ENCODE measurements at regions not wholly inside any gene's neighbourhood (a gene's known extent, or its start where the extent isn't known, plus 50 kb on each side); places are given as distances from the start of the nearest gene placed in this dataset.

DNA sequence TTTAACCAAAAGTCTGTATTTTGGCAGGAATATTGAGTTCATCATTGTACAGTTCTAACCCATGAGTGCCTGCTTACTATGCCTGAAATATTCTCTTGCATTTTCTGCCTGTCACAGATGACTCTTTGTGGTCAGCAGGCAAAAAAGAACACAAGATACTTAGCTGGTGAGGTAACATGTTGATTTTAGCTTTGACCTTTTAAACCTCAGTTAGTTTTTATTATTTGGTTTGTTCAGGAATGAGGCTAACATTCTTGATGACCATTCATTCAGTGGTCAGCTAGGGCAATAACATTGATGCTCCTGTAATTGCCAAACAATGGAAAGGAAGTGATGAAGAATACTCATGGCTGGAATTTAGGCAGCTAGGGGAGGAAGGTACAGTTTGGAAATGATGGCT lies 491.2 kb downstream of the PIK3C3 start:
- POLR2A ChIA-PET: no interaction called here
- no peak for ATAC-seq
- Mint-ChIP-seq H3K4me1 (no peaks in the 10 kb centered on the region), H3K4me3 (no peak overlapping the region), H3K27me3 (peaks cover 0 to 1% (median 0%) of the 10 kb centered on the region in 5 donors), H3K36me3 (peaks cover 0 to 19% (median 0%) of the 10 kb centered on the region in 3 donors), H3K9me3 (peaks cover 11 to 27% (median 18%) of the 10 kb centered on the region in 9 donors), H3K27ac (no peak overlapping the region)
- no peak for DNase-seq

DNA sequence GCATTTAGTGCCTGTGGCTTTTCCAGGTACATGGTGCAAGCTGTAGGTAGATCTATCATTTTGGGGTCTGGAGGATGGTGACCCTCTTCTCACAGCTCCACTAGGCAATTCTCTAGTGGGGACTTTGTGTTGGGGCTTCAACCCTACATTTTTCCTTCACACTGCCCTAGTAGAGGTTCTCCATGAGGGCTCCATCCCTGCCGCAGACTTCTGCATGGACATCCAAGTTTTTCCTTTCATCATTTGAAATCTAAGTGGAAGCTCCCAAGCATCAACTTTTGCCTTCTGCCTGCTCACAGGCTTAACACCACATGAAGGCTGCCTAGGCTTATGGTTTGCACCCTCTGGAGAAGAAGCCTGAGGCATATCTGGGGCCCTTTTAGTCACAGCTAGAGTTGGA lies 492.7 kb downstream of the PIK3C3 start:
- POLR2A ChIA-PET: no interaction called here
- H3K27me3 Mint-ChIP-seq: peaks cover 0 to 1% (median 0%) of the 10 kb centered on the region in 5 donors
- H3K27ac Mint-ChIP-seq: no peak overlapping the region
- no peak for DNase-seq
- H3K36me3 Mint-ChIP-seq: peaks cover 0 to 19% (median 0%) of the 10 kb centered on the region in 3 donors
- H3K4me3 Mint-ChIP-seq: no peak overlapping the region
- no peak for ATAC-seq
- peaks cover 4 to 27% (median 16%) of the 10 kb centered on the region in 9 donors for H3K9me3 Mint-ChIP-seq
- no peaks in the 10 kb centered on the region for H3K4me1 Mint-ChIP-seq

DNA sequence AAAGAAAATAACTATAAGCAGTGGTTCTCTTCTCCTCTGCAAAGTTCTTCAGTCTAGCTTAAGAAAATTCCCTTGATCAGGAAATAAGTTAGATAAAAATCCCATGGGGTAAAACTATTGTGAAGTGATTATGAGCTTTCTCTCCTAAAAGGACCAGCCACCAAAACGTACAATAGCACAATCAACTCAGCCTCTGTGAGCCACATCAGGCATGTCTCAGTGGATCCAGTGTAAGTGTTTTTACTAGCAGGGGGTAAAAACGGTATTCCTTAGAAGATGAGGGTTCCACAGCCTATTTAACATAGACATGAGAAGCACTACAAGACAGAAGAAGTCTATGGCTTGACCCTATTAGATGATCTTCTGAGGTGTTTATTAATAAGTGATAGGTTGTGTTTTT lies 503.2 kb downstream of the PIK3C3 start:
- no peaks in the 10 kb centered on the region for H3K4me1 Mint-ChIP-seq
- no peak overlapping the region for H3K27ac Mint-ChIP-seq
- POLR2A ChIA-PET: no interaction called here
- ATAC-seq (no peak), DNase-seq (no peak)
- no peak overlapping the region for H3K4me3 Mint-ChIP-seq
- no peaks in the 10 kb centered on the region for H3K36me3 Mint-ChIP-seq
- peaks cover 0 to 3% (median 0%) of the 10 kb centered on the region in 9 donors for H3K9me3 Mint-ChIP-seq
- no peaks in the 10 kb centered on the region for H3K27me3 Mint-ChIP-seq

DNA sequence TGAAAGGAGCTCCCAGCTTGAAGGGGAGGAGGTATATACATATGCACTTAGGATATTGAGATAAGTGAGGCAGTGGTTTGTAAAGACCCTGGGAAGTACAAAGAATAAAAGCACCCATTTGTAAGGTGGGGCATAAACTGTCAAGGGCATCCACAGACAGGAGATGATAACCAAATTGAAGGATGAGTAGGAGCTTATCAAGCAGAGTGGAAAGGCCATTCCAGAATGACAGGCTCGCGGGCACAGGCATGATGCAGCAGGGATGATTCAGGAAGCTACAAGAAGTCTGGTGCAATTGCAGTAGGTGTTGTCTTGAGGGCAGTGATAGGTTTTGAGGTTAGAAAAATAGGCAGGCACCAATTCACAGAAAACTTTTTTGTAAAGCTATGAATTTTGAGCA lies 504.8 kb downstream of the PIK3C3 start:
- POLR2A ChIA-PET: no interaction called here
- Mint-ChIP-seq H3K9me3 (no peaks in the 10 kb centered on the region), H3K27ac (no peak overlapping the region), H3K4me3 (no peak overlapping the region), H3K36me3 (no peaks in the 10 kb centered on the region), H3K4me1 (no peaks in the 10 kb centered on the region), H3K27me3 (no peaks in the 10 kb centered on the region)
- no peak for DNase-seq
- no peak for ATAC-seq

DNA sequence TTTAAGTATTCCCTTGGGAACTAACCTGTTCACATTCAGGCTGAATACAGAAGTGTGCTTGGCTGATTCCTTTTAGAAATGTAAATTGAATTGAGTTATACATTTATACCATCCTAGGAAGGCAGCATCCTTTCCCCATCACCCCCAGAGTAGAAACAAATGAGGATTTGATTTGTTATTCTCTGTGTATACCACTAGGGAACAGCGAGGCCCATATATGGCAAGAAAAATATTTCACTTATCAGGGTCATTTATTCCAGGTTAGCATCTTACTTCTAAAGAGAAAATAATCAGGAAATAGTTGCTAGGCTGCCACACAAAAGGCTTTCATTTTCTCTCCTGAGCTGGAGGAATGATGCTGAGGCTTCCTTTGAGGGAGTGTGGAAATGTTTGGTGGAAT lies 516.9 kb downstream of the PIK3C3 start:
- POLR2A ChIA-PET: no interaction called here
- H3K36me3 Mint-ChIP-seq: no peaks in the 10 kb centered on the region
- no peak overlapping the region for H3K27ac Mint-ChIP-seq
- ATAC-seq (no peak), DNase-seq (no peak)
- H3K4me3 Mint-ChIP-seq: no peak overlapping the region
- no peaks in the 10 kb centered on the region for H3K27me3 Mint-ChIP-seq
- H3K4me1 Mint-ChIP-seq: no peaks in the 10 kb centered on the region
- H3K9me3 Mint-ChIP-seq: no peaks in the 10 kb centered on the region

DNA sequence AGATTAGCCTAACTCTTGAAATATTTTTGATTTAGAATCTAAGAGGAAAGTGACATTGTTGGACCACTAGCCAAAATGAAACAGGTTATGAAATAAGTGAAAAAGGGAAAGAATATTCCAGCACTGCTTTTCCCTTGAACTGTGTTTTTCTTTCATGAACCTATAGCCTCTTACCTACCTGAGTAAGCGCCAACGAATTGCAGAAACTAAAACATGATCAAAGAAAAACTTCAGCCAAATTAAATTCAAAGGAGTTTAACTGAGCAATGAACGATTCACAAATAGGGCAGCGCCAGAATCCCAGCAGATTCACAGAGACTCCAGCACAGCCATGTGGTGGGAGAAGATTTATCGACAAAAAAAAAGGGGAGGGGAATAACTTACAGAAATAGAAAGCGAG lies 518.6 kb downstream of the PIK3C3 start:
- ATAC-seq (no peak), DNase-seq (no peak)
- no peaks in the 10 kb centered on the region for H3K4me1 Mint-ChIP-seq
- no peak overlapping the region for H3K4me3 Mint-ChIP-seq
- no peak overlapping the region for H3K27ac Mint-ChIP-seq
- H3K36me3 Mint-ChIP-seq: no peaks in the 10 kb centered on the region
- H3K27me3 Mint-ChIP-seq: no peaks in the 10 kb centered on the region
- POLR2A ChIA-PET: interaction anchor here (0.5 kb wide), 1 partner anchor 1336 kb away, joined by 5 read pairs; no protein-coding TSS in a partner anchor
- H3K9me3 Mint-ChIP-seq: peaks cover 0 to 3% (median 0%) of the 10 kb centered on the region in 9 donors

DNA sequence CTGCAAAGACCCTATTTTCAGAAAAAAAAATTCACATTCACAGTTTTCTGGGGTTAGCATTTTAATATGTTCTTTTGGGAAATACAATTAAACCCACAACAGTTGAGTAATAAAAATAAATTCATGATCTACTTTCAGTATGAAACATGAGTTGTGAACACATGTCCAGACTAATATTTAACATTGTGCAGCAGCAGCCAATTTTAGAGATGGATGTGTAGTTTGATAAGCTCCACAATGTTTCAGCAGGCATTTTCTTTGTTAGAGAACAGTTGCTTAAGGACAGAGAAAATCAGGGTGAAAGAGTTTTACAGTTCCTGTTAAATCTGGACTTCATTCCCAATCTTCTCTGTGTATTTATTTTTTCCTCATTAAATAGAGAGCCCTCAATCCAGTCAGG lies 519.5 kb downstream of the PIK3C3 start:
- no peak for ATAC-seq
- Mint-ChIP-seq H3K36me3 (no peaks in the 10 kb centered on the region), H3K4me1 (no peaks in the 10 kb centered on the region), H3K4me3 (no peak overlapping the region), H3K9me3 (peaks cover 0 to 3% (median 0%) of the 10 kb centered on the region in 9 donors), H3K27me3 (no peaks in the 10 kb centered on the region), H3K27ac (no peak overlapping the region)
- POLR2A ChIA-PET: no interaction called here
- DNase-seq: no peak

DNA sequence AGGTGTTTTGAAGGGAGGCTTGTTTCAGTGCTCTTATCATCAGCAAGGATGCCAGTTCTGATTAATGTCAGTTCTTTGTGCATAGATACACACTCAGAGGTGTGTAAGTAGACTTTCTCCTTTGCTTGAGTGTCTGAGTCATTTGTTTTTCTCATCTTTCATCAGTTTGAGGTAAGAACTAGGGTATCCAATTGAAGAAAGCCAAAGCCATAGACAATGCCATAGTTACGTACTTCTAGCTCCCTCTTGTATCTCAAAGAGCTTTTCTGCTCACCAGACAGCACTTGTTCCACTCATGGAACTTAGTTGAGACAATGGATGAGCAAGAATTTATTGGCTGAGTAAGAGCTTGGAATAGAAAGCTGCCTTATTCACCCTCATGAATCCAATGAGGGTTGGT lies 520.1 kb downstream of the PIK3C3 start:
- H3K27me3 Mint-ChIP-seq: no peaks in the 10 kb centered on the region
- no peak overlapping the region for H3K4me3 Mint-ChIP-seq
- H3K9me3 Mint-ChIP-seq: peaks cover 0 to 3% (median 0%) of the 10 kb centered on the region in 9 donors
- DNase-seq (no peak), ATAC-seq (no peak)
- no peak overlapping the region for H3K27ac Mint-ChIP-seq
- H3K4me1 Mint-ChIP-seq: no peaks in the 10 kb centered on the region
- POLR2A ChIA-PET: no interaction called here
- no peaks in the 10 kb centered on the region for H3K36me3 Mint-ChIP-seq

DNA sequence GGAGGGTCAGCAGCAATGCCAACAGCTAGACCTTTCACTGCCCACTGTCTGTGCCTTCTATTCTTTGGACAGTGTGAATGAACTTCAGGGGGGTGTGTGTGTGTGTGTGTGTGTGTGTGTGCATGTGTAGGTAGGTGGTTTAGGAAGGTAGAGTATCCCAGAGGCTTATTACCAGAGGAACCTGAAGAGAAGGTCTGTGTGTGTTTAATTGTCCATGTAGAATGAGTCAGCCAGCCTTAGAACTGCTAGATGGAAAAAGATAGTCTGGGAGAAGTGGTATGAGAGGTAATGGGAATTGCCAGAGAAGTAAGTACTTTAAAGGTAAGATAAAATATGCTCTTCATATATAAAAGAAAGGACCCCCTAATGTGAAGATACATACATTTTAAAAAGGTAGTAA lies 522.2 kb downstream of the PIK3C3 start:
- no peak for DNase-seq
- Mint-ChIP-seq H3K4me1 (no peaks in the 10 kb centered on the region), H3K36me3 (no peaks in the 10 kb centered on the region), H3K27ac (no peak overlapping the region), H3K4me3 (no peak overlapping the region), H3K27me3 (no peaks in the 10 kb centered on the region), H3K9me3 (peaks cover 0 to 6% (median 0%) of the 10 kb centered on the region in 9 donors)
- POLR2A ChIA-PET: no interaction called here
- no peak for ATAC-seq

DNA sequence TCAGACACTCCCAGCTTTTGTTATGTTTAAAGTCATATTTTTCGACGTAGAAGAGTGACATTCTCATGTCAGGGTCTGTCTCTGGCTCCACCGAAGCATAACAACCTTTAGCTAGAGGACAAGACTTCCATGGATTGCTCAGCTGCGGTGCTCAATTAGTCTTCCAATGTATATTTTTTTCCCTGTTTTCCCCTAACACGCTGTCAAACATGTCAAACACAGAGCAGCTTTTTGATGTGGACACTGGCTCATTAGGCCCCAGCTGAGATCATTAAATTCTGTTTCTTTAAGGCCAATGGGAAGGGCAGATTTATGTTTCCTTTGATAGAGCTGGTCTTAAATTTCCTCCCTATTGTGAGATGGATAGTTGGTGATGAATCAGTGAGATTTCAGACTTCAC lies 525.4 kb downstream of the PIK3C3 start:
- peaks cover 0 to 16% (median 3%) of the 10 kb centered on the region in 9 donors for H3K9me3 Mint-ChIP-seq
- ATAC-seq: no peak
- no peaks in the 10 kb centered on the region for H3K36me3 Mint-ChIP-seq

DNA sequence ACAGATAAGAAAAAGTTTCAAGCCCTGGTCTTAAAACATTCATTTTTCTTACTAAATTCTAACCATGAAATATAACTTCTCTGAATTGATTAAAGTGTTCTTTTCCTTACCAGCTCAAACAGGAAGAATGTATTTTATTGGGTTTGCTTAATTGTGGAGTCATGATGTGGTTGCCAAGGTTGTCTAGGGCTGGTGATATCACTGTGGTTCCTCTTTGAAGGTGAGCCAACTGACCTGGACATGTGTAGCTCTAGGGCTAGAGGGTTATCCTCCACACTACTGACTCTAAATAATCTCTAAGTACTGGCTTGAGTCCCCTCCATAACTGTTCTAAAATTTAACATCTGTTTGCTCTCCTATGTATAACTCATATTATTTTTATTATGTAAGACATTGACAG lies 529.6 kb downstream of the PIK3C3 start:
- Mint-ChIP-seq H3K4me3 (no peak overlapping the region), H3K4me1 (no peaks in the 10 kb centered on the region), H3K27me3 (no peaks in the 10 kb centered on the region), H3K36me3 (no peaks in the 10 kb centered on the region), H3K27ac (no peak overlapping the region), H3K9me3 (peaks cover 0 to 24% (median 8%) of the 10 kb centered on the region in 9 donors)
- DNase-seq: no peak
- no peak for ATAC-seq
- POLR2A ChIA-PET: no interaction called here

More for the DNA sequence above, 525.4 kb downstream of the PIK3C3 start:
- DNase-seq: no peak
- POLR2A ChIA-PET: no interaction called here
- Mint-ChIP-seq H3K4me3 (no peak overlapping the region), H3K27me3 (no peaks in the 10 kb centered on the region), H3K4me1 (no peaks in the 10 kb centered on the region), H3K27ac (no peak overlapping the region)

DNA sequence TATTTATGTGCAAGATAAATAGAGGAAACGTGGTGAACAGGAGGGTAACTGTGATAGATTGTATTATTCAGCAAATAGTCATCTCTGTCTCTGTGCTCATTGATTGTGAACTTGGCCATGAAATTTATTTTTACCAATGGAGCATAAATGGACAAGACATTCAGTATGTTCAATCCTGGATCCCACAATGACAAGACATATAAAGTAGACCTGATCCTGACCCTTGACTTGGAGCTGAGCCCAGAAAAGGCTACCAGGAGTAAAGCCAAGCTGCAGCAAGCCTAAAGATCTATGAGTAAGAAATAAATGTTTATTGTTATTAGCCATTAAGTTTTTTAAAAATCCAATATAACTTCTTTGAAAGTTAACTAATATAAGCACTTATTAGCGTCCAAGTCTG lies 531.2 kb downstream of the PIK3C3 start:
- peaks cover 0 to 24% (median 9%) of the 10 kb centered on the region in 9 donors for H3K9me3 Mint-ChIP-seq
- H3K27ac Mint-ChIP-seq: no peak overlapping the region
- POLR2A ChIA-PET: no interaction called here
- ATAC-seq (no peak), DNase-seq (no peak)
- no peak overlapping the region for H3K4me3 Mint-ChIP-seq
- H3K4me1 Mint-ChIP-seq: no peaks in the 10 kb centered on the region
- H3K36me3 Mint-ChIP-seq: no peaks in the 10 kb centered on the region
- H3K27me3 Mint-ChIP-seq: no peaks in the 10 kb centered on the region

DNA sequence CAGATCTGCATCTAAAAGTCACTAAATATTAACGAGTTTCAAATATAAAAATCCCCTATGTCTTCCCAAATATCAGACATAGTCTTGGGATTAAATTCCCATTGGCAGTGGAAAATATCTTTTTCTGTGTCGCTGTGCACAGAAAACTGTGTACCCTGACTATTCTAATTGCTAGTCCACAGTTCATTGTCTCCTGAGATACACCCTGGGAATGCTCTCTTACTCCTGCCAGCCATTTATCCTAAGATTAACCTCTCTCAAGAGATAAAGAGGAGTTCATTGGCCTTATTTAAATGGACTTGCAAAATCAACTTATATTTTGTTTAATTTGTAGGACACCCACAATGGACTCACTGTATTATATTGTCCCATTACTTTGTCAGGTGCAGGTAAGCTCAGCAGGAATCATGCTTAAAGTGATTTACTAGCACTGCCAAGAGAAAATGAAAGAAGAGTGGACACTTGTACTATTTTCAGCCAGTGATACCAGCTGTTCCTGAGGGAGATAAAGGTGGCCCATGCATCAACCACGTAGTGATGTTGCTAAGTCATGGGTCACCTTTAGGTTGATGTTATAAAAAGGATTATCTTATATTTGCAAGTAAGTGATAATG lies 553.8 kb downstream of the PIK3C3 start:
- Mint-ChIP-seq H3K4me1 (no peaks in the 10 kb centered on the region), H3K27me3 (no peaks in the 10 kb centered on the region), H3K27ac (no peak overlapping the region), H3K4me3 (no peak overlapping the region), H3K9me3 (peaks cover 0 to 23% (median 9%) of the 10 kb centered on the region in 9 donors), H3K36me3 (peaks cover 0 to 4% (median 0%) of the 10 kb centered on the region in 3 donors)
- POLR2A ChIA-PET: no interaction called here
- ATAC-seq (no peak), DNase-seq (no peak)

DNA sequence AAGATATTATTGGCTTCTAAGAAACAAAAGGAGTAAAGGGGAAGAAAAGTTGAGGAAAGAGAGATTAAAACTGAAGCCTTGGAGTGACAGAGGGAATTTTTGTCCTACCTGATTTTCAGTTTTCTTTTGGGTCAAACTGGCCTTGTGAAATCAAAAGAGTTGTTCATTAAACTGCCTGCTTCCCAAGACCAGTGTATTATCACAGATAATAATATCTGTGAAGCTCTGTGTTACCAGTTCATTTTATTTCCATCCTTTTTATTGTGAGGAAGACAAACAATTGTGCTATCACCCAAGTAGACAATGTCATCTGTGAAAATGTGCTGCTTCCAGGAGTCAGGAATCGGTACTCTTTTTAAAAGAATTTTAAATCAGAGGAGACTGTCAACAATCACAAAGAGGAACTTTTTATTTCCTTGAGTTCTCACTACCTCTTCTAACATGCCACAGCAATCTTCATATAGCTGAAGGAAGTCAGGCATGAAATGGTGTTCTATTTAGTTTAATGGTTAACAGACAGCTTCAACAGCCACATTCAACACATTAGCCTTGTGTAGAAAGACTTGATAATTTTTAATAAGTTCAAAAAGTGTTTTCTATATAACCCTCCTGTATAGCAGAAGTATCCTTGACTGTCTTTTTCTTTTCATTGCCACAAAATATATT lies 554.8 kb downstream of the PIK3C3 start:
- H3K4me3 Mint-ChIP-seq: no peak overlapping the region
- no peak for DNase-seq
- H3K4me1 Mint-ChIP-seq: no peaks in the 10 kb centered on the region
- peaks cover 0 to 23% (median 11%) of the 10 kb centered on the region in 9 donors for H3K9me3 Mint-ChIP-seq
- ATAC-seq: no peak
- peaks cover 0 to 4% (median 0%) of the 10 kb centered on the region in 3 donors for H3K36me3 Mint-ChIP-seq
- POLR2A ChIA-PET: no interaction called here
- H3K27ac Mint-ChIP-seq: no peak overlapping the region
- H3K27me3 Mint-ChIP-seq: no peaks in the 10 kb centered on the region
